Naive B cell (primary cell): ENCODE measurements at regions not wholly inside any gene's neighbourhood (a gene's known extent, or its start where the extent isn't known, plus 50 kb on each side); places are given as distances from the start of the nearest gene placed in this dataset.

ENCODE experiments used
- ATAC-seq, 2 donors: fragments of 150-1000 bp; cut with Tn5 transposase; 2 replicates each; pipeline ENCODE4 v1.10.0; 2021; ENCODE audit warnings: low read depth in 2 of 2, mild to moderate bottlenecking in 2 of 2, moderate library complexity in 2 of 2
- DNase-seq: peaks from one replicate; pipeline ENCODE4 v3.0.0; 2022
- H3K27ac Mint-ChIP-seq, 6 donors: one replicate each; pipeline ENCODE4 v1.8.0; 2020 to 2022; ENCODE audit warnings: mild to moderate bottlenecking in 6 of 6, mixed read lengths in 6 of 6, moderate library complexity in 5 of 6, inconsistent platforms in 2 of 6
- H3K27me3 Mint-ChIP-seq, 3 donors: one replicate each; pipeline ENCODE4 v1.8.0; 2021 to 2022; ENCODE audit warnings: mixed read lengths in 3 of 3, mild to moderate bottlenecking in 1 of 3
- H3K36me3 Mint-ChIP-seq, 2 donors: one replicate each; pipeline ENCODE4 v1.8.0; 2020 to 2022; ENCODE audit warnings: mixed read lengths in 2 of 2, inconsistent platforms in 1 of 2, mild to moderate bottlenecking in 1 of 2
- H3K4me1 Mint-ChIP-seq, 3 donors: one replicate each; pipeline ENCODE4 v1.8.0; 2020 to 2022; ENCODE audit warnings: mixed read lengths in 3 of 3, inconsistent platforms in 1 of 3, mild to moderate bottlenecking in 1 of 3, moderate library complexity in 1 of 3
- H3K4me3 Mint-ChIP-seq, 8 donors: one replicate each; pipeline ENCODE4 v1.8.0; 2020 to 2022; ENCODE audit warnings: mild to moderate bottlenecking in 8 of 8, mixed read lengths in 8 of 8, moderate library complexity in 8 of 8, inconsistent platforms in 2 of 8
- H3K9me3 Mint-ChIP-seq, 7 donors: one replicate each; pipeline ENCODE4 v1.8.0; 2020 to 2022; ENCODE audit warnings: mixed read lengths in 7 of 7, mild to moderate bottlenecking in 5 of 7, inconsistent platforms in 2 of 7, moderate library complexity in 1 of 7

GRCh38 chr5:74404574-74405508 is 235.7 kb downstream of the ENC1 start:
- Mint-ChIP-seq H3K27me3 (peaks cover 7 to 16% (median 7%) of the 10 kb centered on the region in 3 donors), H3K36me3 (no peaks in the 10 kb centered on the region), H3K4me3 (no peak overlapping the region), H3K4me1 (no peaks in the 10 kb centered on the region), H3K27ac (no peak overlapping the region), H3K9me3 (no peaks in the 10 kb centered on the region)
- DNase-seq (no peak), ATAC-seq (no peak)

GRCh38 chr5:74403771-74404170 is 236.8 kb downstream of the ENC1 start:
- H3K27me3 Mint-ChIP-seq: peaks cover 7 to 8% (median 7%) of the 10 kb centered on the region in 3 donors

GRCh38 chr5:74402553-74402952 is 238.0 kb downstream of the ENC1 start:
- DNase-seq (no peak), ATAC-seq (no peak)
- Mint-ChIP-seq H3K4me1 (no peaks in the 10 kb centered on the region), H3K27me3 (peaks cover 0 to 7% (median 0%) of the 10 kb centered on the region in 3 donors), H3K4me3 (no peak overlapping the region), H3K36me3 (no peaks in the 10 kb centered on the region), H3K9me3 (peaks cover 0 to 2% (median 0%) of the 10 kb centered on the region in 7 donors), H3K27ac (no peak overlapping the region)

More at GRCh38 chr5:74403771-74404170, 236.8 kb downstream of the ENC1 start:
- Mint-ChIP-seq H3K27ac (no peak overlapping the region), H3K4me3 (no peak overlapping the region), H3K9me3 (peaks cover 0 to 2% (median 0%) of the 10 kb centered on the region in 7 donors), H3K36me3 (no peaks in the 10 kb centered on the region), H3K4me1 (no peaks in the 10 kb centered on the region)
- ATAC-seq (no peak), DNase-seq (no peak)

- peak overlapping the region in 1 of 6 donors; percentile 1 for H3K27ac Mint-ChIP-seq
- DNase-seq: no peak
- H3K36me3 Mint-ChIP-seq: no peaks in the 10 kb centered on the region
- H3K4me3 Mint-ChIP-seq: no peak overlapping the region
- H3K27me3 Mint-ChIP-seq: peaks cover 0 to 4% (median 0%) of the 10 kb centered on the region in 3 donors
- no peaks in the 10 kb centered on the region for H3K4me1 Mint-ChIP-seq
- peaks cover 0 to 2% (median 0%) of the 10 kb centered on the region in 7 donors for H3K9me3 Mint-ChIP-seq
- no peak for ATAC-seq
Measured at GRCh38 chr5:74401946-74402320, 238.6 kb downstream of the ENC1 start.

GRCh38 chr5:74401281-74401945 is 239.1 kb downstream of the ENC1 start:
- Mint-ChIP-seq H3K27me3 (no peaks in the 10 kb centered on the region), H3K9me3 (peaks cover 0 to 2% (median 0%) of the 10 kb centered on the region in 7 donors), H3K4me1 (no peaks in the 10 kb centered on the region), H3K4me3 (no peak overlapping the region), H3K27ac (no peak overlapping the region), H3K36me3 (no peaks in the 10 kb centered on the region)
- DNase-seq: no peak
- ATAC-seq: no peak

GRCh38 chr5:74400067-74400466 is 240.5 kb downstream of the ENC1 start:
- no peaks in the 10 kb centered on the region for H3K27me3 Mint-ChIP-seq
- ATAC-seq: no peak
- no peak overlapping the region for H3K4me3 Mint-ChIP-seq
- peaks cover 0 to 2% (median 0%) of the 10 kb centered on the region in 7 donors for H3K9me3 Mint-ChIP-seq
- H3K4me1 Mint-ChIP-seq: peaks cover 0 to 4% (median 0%) of the 10 kb centered on the region in 3 donors
- H3K27ac Mint-ChIP-seq: no peak overlapping the region
- H3K36me3 Mint-ChIP-seq: no peaks in the 10 kb centered on the region
- DNase-seq: no peak

GRCh38 chr5:74396913-74397622 is 243.5 kb downstream of the ENC1 start:
- DNase-seq: no peak
- H3K27ac Mint-ChIP-seq: peak overlapping the region in 1 of 6 donors; percentile 49
- no peak for ATAC-seq
- H3K9me3 Mint-ChIP-seq: peaks cover 0 to 2% (median 0%) of the 10 kb centered on the region in 7 donors
- H3K27me3 Mint-ChIP-seq: no peaks in the 10 kb centered on the region
- H3K4me1 Mint-ChIP-seq: peaks cover 0 to 6% (median 2%) of the 10 kb centered on the region in 3 donors
- H3K4me3 Mint-ChIP-seq: no peak overlapping the region
- H3K36me3 Mint-ChIP-seq: no peaks in the 10 kb centered on the region

- Mint-ChIP-seq H3K36me3 (no peaks in the 10 kb centered on the region), H3K4me1 (peaks cover 0 to 6% (median 2%) of the 10 kb centered on the region in 3 donors), H3K27me3 (no peaks in the 10 kb centered on the region), H3K9me3 (peaks cover 0 to 2% (median 0%) of the 10 kb centered on the region in 7 donors), H3K4me3 (no peak overlapping the region), H3K27ac (peak overlapping the region in 3 of 6 donors; percentile 5 to 26 (median 9))
- DNase-seq: peak; percentile 3
- no peak for ATAC-seq
Measured at GRCh38 chr5:74394916-74395880, 245.3 kb downstream of the ENC1 start.

GRCh38 chr5:74394528-74394915 is 246.0 kb downstream of the ENC1 start:
- Mint-ChIP-seq H3K4me1 (peaks cover 0 to 6% (median 2%) of the 10 kb centered on the region in 3 donors), H3K27ac (peak overlapping the region in 2 of 6 donors; percentile 9 to 26), H3K36me3 (no peaks in the 10 kb centered on the region), H3K4me3 (no peak overlapping the region), H3K27me3 (no peaks in the 10 kb centered on the region), H3K9me3 (peaks cover 0 to 2% (median 0%) of the 10 kb centered on the region in 7 donors)
- DNase-seq (no peak), ATAC-seq (peak; percentile 40 to 49)

- Mint-ChIP-seq H3K27ac (no peak overlapping the region), H3K27me3 (peaks cover 0 to 3% (median 0%) of the 10 kb centered on the region in 3 donors), H3K9me3 (peaks cover 0 to 2% (median 0%) of the 10 kb centered on the region in 7 donors), H3K36me3 (no peaks in the 10 kb centered on the region), H3K4me1 (peaks cover 0 to 6% (median 2%) of the 10 kb centered on the region in 3 donors), H3K4me3 (no peak overlapping the region)
- DNase-seq (no peak), ATAC-seq (no peak)
Measured at GRCh38 chr5:74393943-74394342, 246.6 kb downstream of the ENC1 start.

- Mint-ChIP-seq H3K4me3 (no peak overlapping the region), H3K27ac (no peak overlapping the region), H3K36me3 (no peaks in the 10 kb centered on the region), H3K27me3 (peaks cover 0 to 6% (median 0%) of the 10 kb centered on the region in 3 donors), H3K4me1 (peaks cover 0 to 6% (median 2%) of the 10 kb centered on the region in 3 donors), H3K9me3 (no peaks in the 10 kb centered on the region)
- ATAC-seq (no peak), DNase-seq (no peak)
Measured at GRCh38 chr5:74392711-74393351, 247.7 kb downstream of the ENC1 start.

- no peaks in the 10 kb centered on the region for H3K36me3 Mint-ChIP-seq
- H3K4me1 Mint-ChIP-seq: peaks cover 0 to 6% (median 2%) of the 10 kb centered on the region in 3 donors
- H3K4me3 Mint-ChIP-seq: peak overlapping the region in 1 of 8 donors; percentile 7
- H3K27ac Mint-ChIP-seq: no peak overlapping the region
- peaks cover 0 to 10% (median 0%) of the 10 kb centered on the region in 3 donors for H3K27me3 Mint-ChIP-seq
- no peak for ATAC-seq
- peaks cover 0 to 3% (median 0%) of the 10 kb centered on the region in 7 donors for H3K9me3 Mint-ChIP-seq
- DNase-seq: no peak
Measured at GRCh38 chr5:74391410-74391809, 249.1 kb downstream of the ENC1 start.
